Lower leg skin (tissue), 3 donors: ENCODE measurements at regions not wholly inside any gene's neighbourhood (a gene's known extent, or its start where the extent isn't known, plus 50 kb on each side); places are given as distances from the start of the nearest gene placed in this dataset.

Experiments
- CTCF ChIP-seq, 3 donors: fragments of 450-650 bp; IDR thresholded peaks; one replicate each; pipeline ENCODE4 v1.5.1; 2016; ENCODE audit warnings: antibody characterized with exemption in 3 of 3, mild to moderate bottlenecking in 3 of 3, moderate library complexity in 2 of 3
- POLR2A ChIP-seq, 2 donors: fragments of 450-650 bp; IDR thresholded peaks; one replicate each; pipeline ENCODE4 v1.6.1; 2016 to 2017; ENCODE audit warnings: antibody characterized with exemption in 2 of 2, mild to moderate bottlenecking in 1 of 2, moderate library complexity in 1 of 2

- no peak for TF ChIP-seq POLR2A (IDR thresholded peaks at IDR 0.05)
- no peak for TF ChIP-seq CTCF (IDR thresholded peaks at IDR 0.05)
Measured at GRCh38 chr5:131064669-131065371, 100.2 kb downstream of the HINT1 start.
